HG03558 (cell line): ENCODE measurements at regions not wholly inside any gene's neighbourhood (a gene's known extent, or its start where the extent isn't known, plus 50 kb on each side); places are given as distances from the start of the nearest gene placed in this dataset.
"Not testable (repeated sequence)": the region's sequence is repeated elsewhere in the genome, so short reads cannot be mapped to it uniquely, and the experiment has no call there.

Source experiments
- ATAC-seq: cut with Tn5 transposase; IDR thresholded peaks from one replicate; pipeline ENCODE4 v1.9.1; 2021; ENCODE audit warnings: moderate number of reproducible peaks; ENCODE audit not compliant: unreplicated experiment; ENCODE audit errors: extremely low read depth

- ATAC-seq: no peak
Observed at GRCh38 chr21:14759285-14759684, 213.2 kb upstream of the SAMSN1 start.

DNA sequence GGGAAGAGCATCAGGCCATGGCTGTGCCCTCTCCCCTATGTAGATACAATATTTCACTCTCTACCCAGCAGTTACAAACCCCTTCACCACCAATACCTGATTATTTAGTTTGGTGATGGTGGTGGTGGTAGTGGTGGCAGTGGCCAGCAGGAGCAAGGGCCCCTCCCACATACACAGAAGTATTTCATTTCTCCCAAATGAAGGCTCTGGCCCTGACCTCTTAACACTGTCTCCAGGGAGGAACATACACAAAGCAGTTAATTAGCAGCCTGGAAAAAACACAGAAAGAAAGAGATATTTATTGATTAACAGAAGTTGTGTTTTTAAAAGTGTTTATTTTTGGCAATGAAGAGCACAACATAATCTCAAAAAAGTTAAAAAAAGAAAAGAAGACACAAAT, 212.7 kb upstream of the SAMSN1 start:
- no peak for ATAC-seq

DNA sequence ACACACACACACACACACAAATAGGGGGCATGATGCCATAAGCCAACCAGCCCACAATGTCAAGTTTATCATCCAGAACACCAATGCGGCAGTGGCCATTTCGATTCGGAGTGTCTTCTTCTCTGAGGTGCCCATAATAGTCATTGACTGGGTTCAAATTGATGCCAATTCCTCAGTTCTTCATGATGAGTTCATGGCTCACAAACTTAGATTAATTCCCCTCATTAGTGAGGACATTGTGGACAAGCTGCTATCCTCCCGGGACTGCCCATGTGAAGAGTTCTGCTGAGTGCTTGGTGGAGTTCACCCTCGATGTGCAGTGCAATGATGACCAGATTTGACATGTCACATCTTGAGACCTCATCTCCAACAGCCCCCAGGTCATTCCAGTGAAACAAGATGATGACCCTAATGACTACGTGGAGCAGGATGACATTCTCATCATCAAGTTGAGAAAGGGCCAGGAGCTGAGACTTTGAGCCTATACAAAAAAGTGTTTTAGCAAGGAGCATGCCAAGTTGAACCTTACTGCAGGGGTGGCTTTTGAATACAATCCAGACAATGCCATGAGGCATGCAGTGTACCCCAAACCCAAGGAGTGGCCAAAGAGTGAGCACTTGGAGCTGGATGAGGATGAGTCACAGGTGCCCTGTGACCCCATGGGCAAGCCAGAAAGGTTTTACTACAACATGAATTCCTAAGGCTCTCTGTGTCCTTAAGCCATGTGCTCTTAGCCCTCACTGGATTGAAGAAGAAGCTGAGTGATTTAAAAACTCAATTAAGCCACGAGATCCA, 211.6 kb upstream of the SAMSN1 start:
- ATAC-seq: no peak

DNA sequence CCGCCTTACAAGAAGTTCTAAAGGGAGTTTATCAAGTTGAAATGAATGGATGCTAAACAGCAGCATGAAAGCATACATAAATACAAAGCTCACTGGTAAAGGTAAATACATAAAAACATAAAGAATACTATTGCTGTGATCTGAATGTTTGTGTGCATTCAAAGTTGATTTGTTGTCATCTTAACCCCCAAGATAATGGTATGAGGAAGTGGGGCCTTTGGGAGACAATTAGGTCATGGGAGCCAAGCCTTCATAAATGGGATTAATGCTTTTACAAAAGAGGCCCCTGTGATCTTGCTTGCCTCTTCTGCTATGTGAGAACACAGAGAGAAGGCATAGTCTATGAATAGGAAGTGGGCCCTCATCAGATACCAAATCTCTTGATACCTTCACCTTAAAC, 209.0 kb upstream of the SAMSN1 start:
- no peak for ATAC-seq

DNA sequence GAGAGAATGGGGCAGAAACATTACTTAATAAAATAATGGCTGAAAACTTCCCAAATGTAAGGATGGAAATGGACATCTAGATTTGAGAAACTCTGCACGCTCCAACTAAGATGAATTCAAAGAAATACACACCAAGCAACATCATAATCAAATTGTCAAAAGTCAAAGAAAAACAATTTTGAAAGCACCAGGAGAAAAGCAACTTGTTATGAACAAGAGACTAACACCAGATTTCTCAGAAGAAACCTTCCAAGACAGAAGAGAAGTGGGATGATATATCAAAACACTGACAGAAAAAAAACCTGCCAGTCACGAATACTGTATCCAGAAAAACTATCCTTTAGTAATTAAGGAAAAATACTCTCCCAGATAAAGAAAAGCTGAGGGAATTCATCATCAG, 208.6 kb upstream of the SAMSN1 start:
- ATAC-seq: no peak

GRCh38 chr21:14754259-14754604, 208.1 kb upstream of the SAMSN1 start:
- no peak for ATAC-seq

DNA sequence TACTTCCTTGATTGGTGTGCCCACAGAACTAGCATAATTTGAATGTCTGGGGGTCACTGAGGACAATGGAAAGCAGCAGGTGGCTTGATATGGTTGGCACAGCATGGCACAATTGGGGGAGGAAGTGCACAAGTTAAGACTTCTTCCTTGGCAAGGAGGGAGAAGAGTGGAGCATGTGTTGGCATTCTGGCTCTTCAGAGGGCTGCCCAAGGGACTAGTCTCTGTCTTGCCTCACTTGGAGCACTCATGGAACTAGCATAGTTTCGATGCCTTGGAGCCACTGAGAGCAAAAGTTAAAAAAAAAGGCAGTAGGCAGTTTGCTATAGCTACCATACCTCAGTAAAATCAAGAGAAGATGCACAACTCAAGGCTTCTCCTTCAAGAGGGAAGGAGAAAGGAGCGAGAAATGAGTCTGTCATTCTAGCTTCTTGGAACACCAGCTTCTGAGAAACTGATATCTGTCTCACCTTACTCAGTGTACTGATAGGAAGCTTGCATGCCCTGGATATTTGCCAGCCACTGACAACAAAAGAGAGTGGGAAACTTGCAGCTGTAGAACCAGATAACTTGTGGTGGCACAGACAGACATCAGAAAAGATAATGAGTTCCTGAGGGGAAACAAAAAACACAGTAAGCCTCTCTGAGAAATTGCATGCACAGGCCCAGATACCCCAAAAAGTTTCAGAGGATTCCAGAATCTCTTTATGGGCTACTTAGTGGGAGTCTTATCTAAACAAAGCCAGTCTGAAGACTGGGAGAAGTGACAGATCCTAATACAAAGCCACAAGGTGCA, 207.5 kb upstream of the SAMSN1 start:
- ATAC-seq: no peak

- no peak for ATAC-seq
Observed at GRCh38 chr21:14753069-14753465, 207.0 kb upstream of the SAMSN1 start.

- no peak for ATAC-seq
Observed at GRCh38 chr21:14752345-14752909, 206.3 kb upstream of the SAMSN1 start.

DNA sequence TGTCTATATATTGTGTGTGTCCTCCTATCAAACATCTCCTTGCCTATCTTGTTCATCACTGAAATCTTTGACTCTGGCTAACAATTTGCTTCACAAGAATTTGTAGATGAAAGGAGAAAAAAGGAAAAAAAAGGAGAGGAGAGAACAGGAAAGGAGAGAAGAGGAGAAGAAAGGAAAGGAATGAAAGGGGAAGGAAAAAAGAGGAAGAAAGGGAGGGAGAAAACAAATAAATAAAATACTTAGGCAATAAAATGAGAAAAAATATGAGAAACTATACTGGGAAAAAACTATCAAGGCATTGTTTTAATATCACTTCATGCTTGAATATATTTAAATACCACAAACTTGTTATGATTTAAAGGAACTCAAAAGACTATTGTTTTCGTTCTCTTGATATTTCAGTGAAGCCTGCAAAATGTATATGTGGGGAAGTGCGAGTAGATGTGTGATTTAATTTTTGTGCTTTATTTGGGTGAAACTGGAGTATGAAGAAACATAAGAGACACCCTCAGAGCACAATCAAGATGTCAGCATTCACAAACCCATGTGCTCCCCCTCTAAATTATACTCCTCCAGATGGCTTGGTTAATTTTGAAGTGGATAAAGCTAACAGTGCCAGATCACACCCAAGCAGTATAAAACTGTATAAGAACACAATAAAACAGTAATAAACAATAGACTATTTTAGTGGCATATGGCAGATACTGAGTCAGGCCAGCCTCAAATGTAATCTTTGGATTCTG, 205.7 kb upstream of the SAMSN1 start:
- no peak for ATAC-seq

GRCh38 chr21:14751011-14751410, 204.9 kb upstream of the SAMSN1 start:
- no peak for ATAC-seq

- ATAC-seq: no peak
Observed at GRCh38 chr21:14750041-14750440, 203.9 kb upstream of the SAMSN1 start.

DNA sequence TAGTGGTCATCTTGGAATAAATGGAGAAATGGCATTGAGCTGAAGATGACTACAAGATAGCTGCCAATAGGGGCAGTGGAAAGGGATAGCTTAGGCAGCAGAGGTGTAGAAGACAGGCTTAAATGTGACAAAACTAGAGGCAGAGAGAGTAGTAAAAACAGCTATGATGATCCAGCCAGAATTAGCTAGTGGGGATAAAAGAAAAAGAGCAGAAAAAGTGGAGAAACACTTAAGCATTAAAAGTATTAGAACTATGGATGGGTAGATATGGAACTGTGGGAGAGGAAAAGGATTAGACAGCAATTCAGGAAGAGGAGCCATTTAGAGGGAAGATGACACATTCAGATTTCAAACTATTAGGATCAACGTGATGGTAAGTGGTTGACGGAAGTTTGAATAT, 202.5 kb upstream of the SAMSN1 start:
- no peak for ATAC-seq

GRCh38 chr21:14744368-14744767, 198.3 kb upstream of the SAMSN1 start:
- ATAC-seq: no peak

DNA sequence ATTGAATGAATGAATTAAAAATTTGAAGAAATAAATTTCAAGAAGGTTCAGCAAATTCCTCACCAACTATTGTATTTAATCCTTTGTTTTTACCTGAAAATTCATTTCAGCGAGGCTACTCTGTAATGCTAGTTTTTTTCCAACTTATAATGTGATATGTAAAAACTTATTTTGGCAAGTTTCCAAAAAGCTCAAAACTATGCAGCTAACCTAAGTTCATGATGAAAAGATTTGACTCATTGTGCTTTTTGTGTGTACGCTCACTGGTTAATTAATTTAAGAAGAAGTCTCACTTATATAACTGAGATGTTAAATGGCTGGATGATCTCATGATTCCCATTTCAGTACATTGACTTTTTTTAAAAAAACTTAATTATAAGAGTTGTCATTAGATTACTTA, 196.0 kb upstream of the SAMSN1 start:
- ATAC-seq: no peak

GRCh38 chr21:14741256-14741655, 195.1 kb upstream of the SAMSN1 start:
- ATAC-seq: no peak

DNA sequence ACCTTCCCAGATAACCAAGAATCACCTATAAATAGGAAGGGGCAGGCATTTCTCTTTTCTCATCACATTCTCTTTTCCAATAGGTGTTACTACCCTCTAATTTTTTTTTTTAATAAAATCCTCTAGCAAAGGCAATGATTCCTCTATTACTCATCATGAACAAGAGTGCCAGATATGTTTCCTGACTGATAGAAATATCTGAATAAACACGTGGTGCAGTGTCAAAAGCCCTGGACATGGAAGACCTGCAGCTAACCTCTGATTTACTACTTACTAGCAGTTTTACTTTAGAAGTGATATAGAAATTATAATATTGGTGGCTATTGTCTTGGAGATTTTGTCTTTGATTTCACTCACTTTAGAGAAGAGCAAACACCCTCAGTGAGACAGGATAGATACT, 194.6 kb upstream of the SAMSN1 start:
- ATAC-seq: no peak

DNA sequence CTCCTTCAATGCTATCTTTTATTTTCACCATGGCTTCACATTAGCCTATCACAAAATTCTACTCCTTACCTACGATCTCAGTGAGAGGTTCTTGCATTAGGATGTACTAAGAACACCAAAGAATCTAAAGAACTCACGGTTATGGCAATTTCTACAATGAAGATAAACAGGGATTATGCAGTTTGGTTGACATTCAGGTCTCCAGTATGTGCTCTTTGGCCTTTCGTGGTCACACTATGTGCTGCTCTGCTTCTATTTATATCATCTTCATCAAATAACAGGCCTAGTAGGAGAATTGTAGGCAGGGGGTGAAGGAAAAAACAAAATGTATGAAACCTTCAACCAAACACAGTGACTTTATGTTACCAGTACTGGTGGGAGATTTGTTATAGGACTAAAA, 194.0 kb upstream of the SAMSN1 start:
- no peak for ATAC-seq

- no peak for ATAC-seq
Observed at GRCh38 chr21:14739590-14739989, 193.5 kb upstream of the SAMSN1 start.

DNA sequence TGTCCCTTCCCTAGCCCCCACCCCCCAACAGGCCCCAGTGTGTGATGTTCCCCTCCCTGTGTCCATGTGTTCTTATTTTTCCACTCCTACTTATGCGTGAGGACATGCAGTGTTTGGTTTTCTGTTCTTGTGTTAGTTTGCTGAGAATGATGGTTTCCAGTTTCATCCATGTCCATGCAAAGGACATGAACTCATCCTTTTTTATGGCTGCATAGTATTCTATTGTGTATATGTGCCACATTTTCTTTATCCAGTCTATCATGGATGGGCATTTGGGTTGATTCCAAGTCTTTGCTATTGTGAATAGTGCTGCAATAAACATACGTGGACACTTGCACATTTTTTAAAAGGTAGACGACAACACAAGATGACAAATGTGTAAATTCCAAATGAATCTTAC, 192.5 kb upstream of the SAMSN1 start:
- not testable (repeated sequence) for ATAC-seq

DNA sequence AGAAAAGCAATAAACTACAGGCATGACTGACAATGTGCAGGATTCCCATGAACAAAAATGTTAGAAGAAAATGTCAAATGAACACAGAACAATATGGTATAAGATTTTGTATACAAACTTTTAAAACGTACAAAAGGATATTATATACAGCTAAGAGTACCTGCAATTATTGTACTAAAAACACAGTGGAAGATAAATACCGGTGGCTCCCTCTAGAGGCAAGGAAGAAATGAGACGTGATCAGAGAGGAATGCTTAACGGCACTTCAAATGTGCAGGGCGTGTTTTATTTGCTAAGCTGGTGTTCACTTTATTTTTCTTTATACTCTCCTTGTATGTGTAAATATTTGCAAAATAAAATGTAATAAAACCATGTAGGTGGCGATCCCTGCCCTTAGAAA, 191.8 kb upstream of the SAMSN1 start:
- no peak for ATAC-seq
